SK-N-SH treated with all-trans-retinoic acid at 6 μM for 48 hours (cell line): ENCODE measurements at regions not wholly inside any gene's neighbourhood (a gene's known extent, or its start where the extent isn't known, plus 50 kb on each side); places are given as distances from the start of the nearest gene placed in this dataset.

Experiments used
- ARNTL ChIP-seq: fragments of 450-650 bp; formaldehyde crosslinking; IDR thresholded peaks from 2 replicates; pipeline ENCODE4 v1.5.0; 2020; ENCODE audit warnings: low read depth, mild to moderate bottlenecking, moderate library complexity, borderline replicate concordance
- BACH2 ChIP-seq: fragments of 250-450 bp; sonication (Bioruptor Pico); IDR thresholded peaks from 2 replicates; pipeline ENCODE4 v1.9.0; 2021; ENCODE audit warnings: mild to moderate bottlenecking, borderline replicate concordance
- CSDC2 ChIP-seq: fragments of 250-450 bp; sonication (Bioruptor Pico); IDR thresholded peaks from 2 replicates; pipeline ENCODE4 v1.5.0; 2020; ENCODE audit warnings: mild to moderate bottlenecking, moderate library complexity
- ESRRG ChIP-seq: fragments of 250-450 bp; sonication (Bioruptor Pico); IDR thresholded peaks from 2 replicates; pipeline ENCODE4 v1.6.1; 2021; ENCODE audit warnings: mild to moderate bottlenecking
- GLIS3 ChIP-seq: fragments of 250-450 bp; sonication (Bioruptor Pico); IDR thresholded peaks from 2 replicates; pipeline ENCODE4 v1.5.0; 2020; ENCODE audit warnings: mild to moderate bottlenecking, moderate library complexity
- OSR1 ChIP-seq: fragments of 250-450 bp; sonication (Bioruptor Pico); IDR thresholded peaks from 2 replicates; pipeline ENCODE4 v1.8.0; 2022; ENCODE audit warnings: moderate library complexity, mild to moderate bottlenecking, inconsistent platforms
- TOX ChIP-seq: fragments of 250-450 bp; sonication (Bioruptor Pico); IDR thresholded peaks from 2 replicates; pipeline ENCODE4 v1.8.0; 2021; ENCODE audit warnings: mild to moderate bottlenecking, moderate library complexity, borderline replicate concordance
- TSHZ2 ChIP-seq: fragments of 250-450 bp; sonication (Bioruptor Pico); IDR thresholded peaks from 2 replicates; pipeline ENCODE4 v1.5.0; 2020; ENCODE audit warnings: mild to moderate bottlenecking, moderate library complexity
- ZC3H10 ChIP-seq: fragments of 250-450 bp; sonication (Bioruptor Pico); IDR thresholded peaks from 2 replicates; pipeline ENCODE4 v1.5.1; 2021; ENCODE audit warnings: mild to moderate bottlenecking, moderate library complexity
- ZFP3 ChIP-seq: fragments of 250-450 bp; sonication (Bioruptor Pico); IDR thresholded peaks from 2 replicates; pipeline ENCODE4 v1.5.0; 2020; ENCODE audit warnings: mild to moderate bottlenecking, moderate library complexity
- ZFP30 ChIP-seq: fragments of 450-650 bp; formaldehyde crosslinking; IDR thresholded peaks from 2 replicates; pipeline ENCODE4 v1.5.0; 2022; ENCODE audit warnings: mild to moderate bottlenecking, moderate library complexity
- ZNF8 ChIP-seq: fragments of 450-650 bp; formaldehyde crosslinking; IDR thresholded peaks from 2 replicates; pipeline ENCODE4 v1.5.0; 2020; ENCODE audit warnings: mild to moderate bottlenecking, moderate library complexity
- TF ChIP-seq, protein P1 (sequence below): fragments of 250-450 bp; sonication (Bioruptor Pico); IDR thresholded peaks from 2 replicates; pipeline ENCODE4 v1.8.0; 2020; ENCODE audit warnings: mild to moderate bottlenecking, moderate library complexity, borderline replicate concordance

- TF ChIP-seq ZFP3 (CRISPR knock-in tag) (no peak), OSR1 (CRISPR knock-in tag) (no peak), ZFP30 (CRISPR knock-in tag) (no peak), BACH2 (CRISPR knock-in tag) (no peak), ESRRG (CRISPR knock-in tag) (no peak), ARNTL (CRISPR knock-in tag) (no peak), TOX (no peak), GLIS3 (CRISPR knock-in tag) (no peak), ZC3H10 (CRISPR knock-in tag) (no peak), TSHZ2 (CRISPR knock-in tag) (no peak), CSDC2 (no peak), ZNF8 (no peak)
- TF ChIP-seq, protein P1, sequence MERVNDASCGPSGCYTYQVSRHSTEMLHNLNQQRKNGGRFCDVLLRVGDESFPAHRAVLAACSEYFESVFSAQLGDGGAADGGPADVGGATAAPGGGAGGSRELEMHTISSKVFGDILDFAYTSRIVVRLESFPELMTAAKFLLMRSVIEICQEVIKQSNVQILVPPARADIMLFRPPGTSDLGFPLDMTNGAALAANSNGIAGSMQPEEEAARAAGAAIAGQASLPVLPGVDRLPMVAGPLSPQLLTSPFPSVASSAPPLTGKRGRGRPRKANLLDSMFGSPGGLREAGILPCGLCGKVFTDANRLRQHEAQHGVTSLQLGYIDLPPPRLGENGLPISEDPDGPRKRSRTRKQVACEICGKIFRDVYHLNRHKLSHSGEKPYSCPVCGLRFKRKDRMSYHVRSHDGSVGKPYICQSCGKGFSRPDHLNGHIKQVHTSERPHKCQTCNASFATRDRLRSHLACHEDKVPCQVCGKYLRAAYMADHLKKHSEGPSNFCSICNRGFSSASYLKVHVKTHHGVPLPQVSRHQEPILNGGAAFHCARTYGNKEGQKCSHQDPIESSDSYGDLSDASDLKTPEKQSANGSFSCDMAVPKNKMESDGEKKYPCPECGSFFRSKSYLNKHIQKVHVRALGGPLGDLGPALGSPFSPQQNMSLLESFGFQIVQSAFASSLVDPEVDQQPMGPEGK (CRISPR knock-in tag), result no peak
These were observed 106.6 kb downstream of the EBLN1 start for GRCh38 chr10:22111260-22111659.
